PFSK-1 (cell line): ENCODE measurements at regions not wholly inside any gene's neighbourhood (a gene's known extent, or its start where the extent isn't known, plus 50 kb on each side); places are given as distances from the start of the nearest gene placed in this dataset.

Experiments used
- FOXP2 ChIP-seq: optimal IDR thresholded peaks from 2 replicates; pipeline ENCODE3; 2011; ENCODE audit warnings: borderline replicate concordance, control low read depth, inconsistent platforms; ENCODE audit not compliant: insufficient read depth; ENCODE audit errors: extremely low read length, extremely low read depth
- POLR2AphosphoS5 ChIP-seq: IDR thresholded peaks from 2 replicates; pipeline ENCODE4 v1.6.1; 2012; ENCODE audit warnings: low read depth, mild to moderate bottlenecking, control low read depth, low read length, moderate library complexity
- SIN3A ChIP-seq: IDR thresholded peaks from 2 replicates; pipeline ENCODE4 v1.6.1; 2012; ENCODE audit warnings: mild to moderate bottlenecking, low read length, moderate library complexity, borderline replicate concordance; ENCODE audit not compliant: insufficient read depth
- TAF1 ChIP-seq: IDR thresholded peaks from 2 replicates; pipeline ENCODE4 v1.6.1; 2012; ENCODE audit warnings: low read length, control low read depth, borderline replicate concordance; ENCODE audit not compliant: insufficient read depth
- TF ChIP-seq, protein P1 (sequence below), 2 experiments: IDR thresholded peaks; 2 replicates each; pipeline versions ENCODE4 v1.6.1 to v1.8.0; 2011 to 2012; ENCODE audit warnings: low read depth in 2 of 2, low read length in 2 of 2, control low read depth in 1 of 2, inconsistent platforms in 1 of 2, mild to moderate bottlenecking in 1 of 2, moderate library complexity in 1 of 2; ENCODE audit not compliant: insufficient read depth in 1 of 2

- TF ChIP-seq, protein P1, sequence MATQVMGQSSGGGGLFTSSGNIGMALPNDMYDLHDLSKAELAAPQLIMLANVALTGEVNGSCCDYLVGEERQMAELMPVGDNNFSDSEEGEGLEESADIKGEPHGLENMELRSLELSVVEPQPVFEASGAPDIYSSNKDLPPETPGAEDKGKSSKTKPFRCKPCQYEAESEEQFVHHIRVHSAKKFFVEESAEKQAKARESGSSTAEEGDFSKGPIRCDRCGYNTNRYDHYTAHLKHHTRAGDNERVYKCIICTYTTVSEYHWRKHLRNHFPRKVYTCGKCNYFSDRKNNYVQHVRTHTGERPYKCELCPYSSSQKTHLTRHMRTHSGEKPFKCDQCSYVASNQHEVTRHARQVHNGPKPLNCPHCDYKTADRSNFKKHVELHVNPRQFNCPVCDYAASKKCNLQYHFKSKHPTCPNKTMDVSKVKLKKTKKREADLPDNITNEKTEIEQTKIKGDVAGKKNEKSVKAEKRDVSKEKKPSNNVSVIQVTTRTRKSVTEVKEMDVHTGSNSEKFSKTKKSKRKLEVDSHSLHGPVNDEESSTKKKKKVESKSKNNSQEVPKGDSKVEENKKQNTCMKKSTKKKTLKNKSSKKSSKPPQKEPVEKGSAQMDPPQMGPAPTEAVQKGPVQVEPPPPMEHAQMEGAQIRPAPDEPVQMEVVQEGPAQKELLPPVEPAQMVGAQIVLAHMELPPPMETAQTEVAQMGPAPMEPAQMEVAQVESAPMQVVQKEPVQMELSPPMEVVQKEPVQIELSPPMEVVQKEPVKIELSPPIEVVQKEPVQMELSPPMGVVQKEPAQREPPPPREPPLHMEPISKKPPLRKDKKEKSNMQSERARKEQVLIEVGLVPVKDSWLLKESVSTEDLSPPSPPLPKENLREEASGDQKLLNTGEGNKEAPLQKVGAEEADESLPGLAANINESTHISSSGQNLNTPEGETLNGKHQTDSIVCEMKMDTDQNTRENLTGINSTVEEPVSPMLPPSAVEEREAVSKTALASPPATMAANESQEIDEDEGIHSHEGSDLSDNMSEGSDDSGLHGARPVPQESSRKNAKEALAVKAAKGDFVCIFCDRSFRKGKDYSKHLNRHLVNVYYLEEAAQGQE (IDR thresholded peaks at IDR 0.05; ENCODE audit: insufficient read depth in 1 of 2, low read depth in 2 of 2, low read length in 2 of 2) = no peak
- TF ChIP-seq POLR2AphosphoS5 = no peak
- TF ChIP-seq FOXP2 = no peak
- TF ChIP-seq TAF1 = no peak
- TF ChIP-seq SIN3A = no peak
Observed at GRCh38 chr21:35477622-35478021, 428.5 kb upstream of the RUNX1 start.

DNA sequence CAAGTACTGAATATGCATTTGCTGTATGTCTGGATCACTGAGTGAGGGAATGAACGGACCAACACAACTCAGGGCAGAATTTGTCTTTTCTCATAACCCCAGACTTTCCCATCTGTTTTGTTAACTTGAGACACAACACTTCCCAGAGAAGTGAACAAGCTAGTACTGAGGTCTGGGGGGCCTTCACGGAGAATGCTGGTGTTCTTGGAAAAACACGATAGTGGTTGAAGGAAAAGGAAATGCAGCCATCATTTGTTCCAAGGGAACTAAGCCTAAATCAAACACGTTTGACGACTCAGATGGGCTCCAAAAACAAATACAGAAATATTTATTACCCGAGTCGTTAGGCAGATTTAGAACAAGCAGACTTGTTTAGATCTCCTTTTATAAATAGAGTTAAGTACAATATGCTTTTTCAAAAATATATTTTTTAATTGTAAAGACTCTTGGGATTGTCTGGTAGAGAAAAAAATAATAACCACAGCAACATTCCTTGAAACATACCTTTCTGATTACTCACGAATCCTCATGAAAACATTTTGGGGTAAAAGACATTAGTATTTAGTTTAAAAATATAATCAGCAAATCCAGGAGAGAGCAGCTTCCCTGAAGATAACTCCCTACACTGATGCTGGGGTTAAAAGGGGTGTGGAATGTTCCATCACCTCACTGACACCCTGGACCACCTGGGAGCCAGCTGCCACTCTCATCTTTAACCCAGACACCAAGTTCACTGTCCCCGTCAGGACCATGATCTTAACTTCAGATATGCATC, 427.7 kb upstream of the RUNX1 start:
- TF ChIP-seq SIN3A = no peak
- TF ChIP-seq TAF1 = no peak
- TF ChIP-seq, protein P1 (IDR thresholded peaks at IDR 0.05; ENCODE audit: insufficient read depth in 1 of 2, low read depth in 2 of 2, low read length in 2 of 2) = no peak
- TF ChIP-seq FOXP2 = no peak
- TF ChIP-seq POLR2AphosphoS5 = no peak

GRCh38 chr21:35475762-35476161, 426.7 kb upstream of the RUNX1 start:
- TF ChIP-seq SIN3A (no peak), FOXP2 (no peak), POLR2AphosphoS5 (no peak), TAF1 (no peak)
- TF ChIP-seq, protein P1 (IDR thresholded peaks at IDR 0.05; ENCODE audit: insufficient read depth in 1 of 2, low read depth in 2 of 2, low read length in 2 of 2) = no peak

GRCh38 chr21:35475009-35475408, 425.9 kb upstream of the RUNX1 start:
- no peak for TF ChIP-seq FOXP2
- TF ChIP-seq POLR2AphosphoS5 = no peak
- TF ChIP-seq TAF1 = no peak
- TF ChIP-seq, protein P1 (IDR thresholded peaks at IDR 0.05; ENCODE audit: insufficient read depth in 1 of 2, low read depth in 2 of 2, low read length in 2 of 2) = no peak
- no peak for TF ChIP-seq SIN3A

DNA sequence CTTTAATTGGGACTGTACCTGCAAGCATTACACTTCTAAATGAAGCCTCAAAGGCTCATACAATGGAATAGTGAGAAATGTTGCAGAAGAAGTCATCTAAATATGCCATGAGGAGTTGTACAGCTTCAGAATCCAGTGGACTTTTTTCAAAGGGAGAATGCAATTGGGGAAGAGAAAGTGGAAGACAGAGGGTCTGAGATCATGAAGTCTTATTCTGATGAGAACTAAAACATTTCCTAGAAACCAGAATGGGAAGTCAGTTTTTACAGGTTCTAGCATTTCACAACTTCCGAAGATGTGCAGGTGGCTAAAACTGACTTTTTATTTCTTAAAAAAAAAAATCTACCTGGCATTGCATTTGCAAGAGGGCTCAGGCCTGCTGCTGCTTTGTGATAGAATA, 424.4 kb upstream of the RUNX1 start:
- no peak for TF ChIP-seq POLR2AphosphoS5
- no peak for TF ChIP-seq SIN3A
- no peak for TF ChIP-seq FOXP2
- no peak for TF ChIP-seq TAF1
- TF ChIP-seq, protein P1 (IDR thresholded peaks at IDR 0.05; ENCODE audit: insufficient read depth in 1 of 2, low read depth in 2 of 2, low read length in 2 of 2) = no peak
